ENCODE measurements at regions not wholly inside any gene's neighbourhood (a gene's known extent, or its start where the extent isn't known, plus 50 kb on each side); places are given as distances from the start of the nearest gene placed in this dataset.
"Not testable (repeated sequence)": the region's sequence is repeated elsewhere in the genome, so short reads cannot be mapped to it uniquely, and the experiment has no call there.

DNA sequence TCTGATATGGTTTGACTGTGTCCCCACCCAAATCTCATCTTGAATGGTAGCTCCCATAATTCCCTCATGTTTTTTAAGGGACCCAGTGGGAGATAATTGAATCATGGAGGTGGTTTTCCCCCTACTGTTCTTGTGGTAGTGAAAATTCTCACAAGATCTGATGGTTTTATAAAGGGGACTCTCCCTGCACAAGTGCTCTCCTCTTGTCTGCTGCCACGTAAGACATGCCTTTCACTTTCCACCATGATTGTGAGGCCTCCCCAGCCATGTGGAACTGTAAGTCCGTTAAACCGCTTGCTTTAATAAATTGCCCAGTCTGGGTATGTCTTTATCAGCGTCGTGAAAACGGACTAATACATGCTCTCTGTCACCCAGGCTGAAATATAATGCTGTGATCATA lies 200.9 kb upstream of the SLIT2 start:
- no peak for DNase-seq (ENCODE audit: low read depth in 2 of 2)

DNA sequence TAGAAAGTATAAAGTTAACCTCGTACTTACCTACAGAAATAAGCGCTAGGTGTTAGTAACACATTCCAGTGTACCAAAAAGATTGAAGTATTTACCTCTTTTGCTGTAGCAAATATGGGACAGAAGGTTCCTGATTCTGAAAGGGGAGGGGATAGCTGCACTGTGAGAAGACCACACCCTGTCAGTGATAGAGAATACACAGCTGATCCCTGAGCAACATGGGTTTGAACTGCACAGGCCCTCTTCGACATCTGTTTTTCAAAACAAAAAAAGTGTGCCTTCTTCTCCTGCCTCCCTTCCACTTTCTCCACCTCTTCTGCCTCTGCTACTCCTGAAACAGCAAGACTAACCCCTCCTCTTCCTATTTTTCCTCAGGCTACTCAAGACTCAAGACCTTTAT lies 201.8 kb upstream of the SLIT2 start:
- DNase-seq (ENCODE audit: low read depth in 2 of 2): no peak

DNA sequence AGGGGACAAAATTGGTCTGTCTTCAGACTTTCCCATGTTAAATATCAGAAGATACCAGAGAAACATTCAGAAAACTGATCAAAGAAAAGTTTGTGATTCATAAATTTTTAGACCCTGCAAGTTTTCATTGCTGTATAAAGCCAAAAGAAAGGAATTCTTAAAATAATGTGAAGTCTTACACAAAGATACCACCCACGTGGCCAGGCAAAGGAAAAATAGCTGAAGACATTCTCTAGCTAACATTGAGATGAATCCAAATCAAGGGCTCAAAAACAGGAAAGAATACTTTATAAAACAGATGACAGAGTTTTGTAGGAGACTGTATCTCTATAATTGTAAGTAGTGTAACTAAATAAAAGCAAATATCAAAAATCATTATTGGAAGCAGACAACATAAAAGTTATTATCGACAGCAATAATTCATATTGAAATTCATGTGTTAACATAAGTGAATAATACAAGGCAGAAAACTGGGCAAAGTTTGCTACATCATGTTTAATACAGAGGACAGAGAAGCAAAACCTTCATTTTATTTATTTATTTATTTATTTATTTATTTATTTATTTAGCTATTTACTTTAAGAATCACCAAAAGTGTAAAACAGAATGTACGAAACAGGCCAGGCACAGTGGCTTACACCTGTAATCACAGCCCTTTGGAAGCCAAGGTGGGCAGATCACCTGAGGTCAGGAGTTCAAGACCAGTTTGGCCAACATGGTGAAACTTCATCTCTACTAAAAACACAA lies 204.6 kb upstream of the SLIT2 start:
- no peak for DNase-seq (ENCODE audit: low read depth in 2 of 2)

DNA sequence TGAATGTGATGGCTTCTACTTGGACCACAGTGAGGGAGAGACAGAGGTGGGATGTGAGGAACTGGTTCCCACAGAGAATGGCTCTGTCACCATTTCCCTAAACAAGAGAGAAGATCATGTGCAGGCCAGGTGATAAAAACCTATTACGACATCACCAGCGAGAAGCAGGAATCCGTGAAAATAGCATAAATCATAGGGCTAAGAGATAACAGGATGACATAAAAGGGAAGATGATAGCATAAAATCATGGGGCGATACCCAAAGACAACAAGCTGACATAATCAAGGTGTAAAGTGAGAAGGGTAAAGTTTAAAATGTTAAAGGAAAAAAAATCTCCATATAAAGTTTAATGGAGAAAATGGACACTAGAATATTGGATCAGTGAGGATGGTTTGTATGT lies 205.5 kb upstream of the SLIT2 start:
- DNase-seq (ENCODE audit: low read depth in 2 of 2): no peak

DNA sequence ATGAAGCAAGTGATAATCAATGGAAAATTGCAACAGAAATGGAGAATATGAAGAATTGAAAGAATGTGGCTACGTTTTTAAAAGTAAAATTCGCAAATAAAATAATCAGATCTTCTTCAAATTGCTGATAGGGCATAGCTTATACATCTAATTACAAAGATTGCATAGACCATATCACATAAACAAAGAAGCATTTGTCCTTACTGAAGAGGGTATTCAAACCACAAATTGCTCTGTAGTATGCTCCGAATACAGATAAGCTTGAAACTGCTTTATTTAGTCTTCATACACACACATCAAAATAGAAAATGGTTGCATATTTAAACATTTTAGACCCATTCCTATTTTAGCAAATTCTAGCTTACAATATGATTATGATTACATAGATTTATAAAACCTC lies 206.7 kb upstream of the SLIT2 start:
- no peak for DNase-seq (ENCODE audit: low read depth in 2 of 2)

DNA sequence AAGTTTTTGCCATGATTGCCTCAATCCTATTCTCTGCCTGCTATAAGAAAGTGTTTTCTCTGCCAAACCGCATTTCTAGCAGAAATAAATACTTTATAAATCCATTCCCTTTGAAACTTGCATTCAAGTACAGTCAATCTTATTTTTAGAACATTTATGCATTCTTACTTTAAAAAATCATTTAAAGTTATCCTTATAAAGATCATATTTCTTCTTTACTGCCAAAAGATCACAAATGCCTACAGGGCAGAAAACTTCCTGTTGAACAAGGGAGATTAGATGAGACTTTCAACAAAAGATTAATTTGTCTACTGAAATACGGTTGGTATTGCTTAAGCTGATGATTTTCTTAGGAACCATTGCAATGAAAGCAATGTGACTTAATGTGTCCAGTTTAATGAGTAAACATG lies 207.2 kb upstream of the SLIT2 start:
- DNase-seq (ENCODE audit: low read depth in 2 of 2): no peak

DNA sequence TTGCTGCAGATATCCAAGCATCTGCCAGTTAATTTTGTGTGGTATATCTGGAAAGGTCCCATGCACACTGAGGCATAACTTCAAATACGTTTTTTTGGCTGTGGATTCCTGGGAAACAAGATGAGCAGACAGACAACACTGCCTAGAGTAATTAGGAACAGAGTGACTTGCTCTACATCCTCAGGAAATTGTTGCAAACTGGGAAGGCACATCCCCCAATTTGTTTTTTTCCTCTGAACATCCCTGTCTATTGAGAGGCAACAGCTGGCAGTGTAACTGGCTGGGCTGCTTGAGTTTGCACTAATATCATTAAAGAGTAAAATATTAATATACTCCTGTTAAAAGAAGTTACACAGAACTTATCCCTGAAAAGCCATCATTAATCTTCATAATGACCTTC lies 207.7 kb upstream of the SLIT2 start:
- no peak for DNase-seq (ENCODE audit: low read depth in 2 of 2)

DNA sequence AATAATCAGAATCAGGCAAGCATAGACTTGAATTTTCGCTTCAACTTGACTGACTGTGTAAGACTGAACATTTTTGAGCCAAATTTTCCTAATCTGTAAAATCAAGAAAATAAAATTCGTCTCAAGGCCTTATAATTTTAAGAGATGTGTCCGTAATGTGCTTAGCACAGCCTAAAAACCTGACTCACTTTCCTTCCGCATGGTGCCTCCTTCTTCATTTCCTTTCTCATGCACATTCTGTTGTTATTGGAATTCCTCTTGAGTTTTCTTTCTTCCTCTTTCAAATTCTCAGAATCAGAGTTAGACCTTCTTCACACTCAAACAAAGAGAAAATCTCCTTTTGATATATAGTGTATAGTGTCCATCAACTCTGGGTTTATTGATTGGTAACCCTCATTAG lies 208.9 kb upstream of the SLIT2 start:
- DNase-seq (ENCODE audit: low read depth in 2 of 2): no peak

DNA sequence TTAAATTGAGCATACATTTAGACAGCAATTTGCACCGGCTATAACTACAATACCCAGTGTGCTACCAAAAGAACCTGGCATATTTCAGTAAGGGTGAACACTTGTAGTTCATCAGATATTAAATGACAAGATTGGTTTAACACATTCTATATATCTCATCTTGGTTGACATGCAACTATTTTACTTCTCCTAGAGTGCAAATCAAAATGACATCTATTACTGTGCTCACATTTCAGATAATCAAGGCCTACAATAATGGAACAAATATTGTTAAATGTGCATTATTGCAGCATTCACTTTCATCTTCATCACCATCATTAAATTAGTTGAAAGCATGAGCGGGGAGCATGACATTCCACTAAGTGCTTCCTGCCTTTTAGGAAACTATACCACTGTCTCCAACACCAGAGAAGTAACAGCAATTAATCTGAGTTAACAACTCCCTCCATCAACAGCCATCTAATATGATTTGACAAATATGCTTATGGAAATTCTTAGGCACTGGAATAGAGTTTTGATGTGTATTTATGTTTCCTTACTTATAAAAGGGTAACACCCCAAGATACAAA lies 209.8 kb upstream of the SLIT2 start:
- DNase-seq (ENCODE audit: low read depth in 2 of 2): no peak

DNA sequence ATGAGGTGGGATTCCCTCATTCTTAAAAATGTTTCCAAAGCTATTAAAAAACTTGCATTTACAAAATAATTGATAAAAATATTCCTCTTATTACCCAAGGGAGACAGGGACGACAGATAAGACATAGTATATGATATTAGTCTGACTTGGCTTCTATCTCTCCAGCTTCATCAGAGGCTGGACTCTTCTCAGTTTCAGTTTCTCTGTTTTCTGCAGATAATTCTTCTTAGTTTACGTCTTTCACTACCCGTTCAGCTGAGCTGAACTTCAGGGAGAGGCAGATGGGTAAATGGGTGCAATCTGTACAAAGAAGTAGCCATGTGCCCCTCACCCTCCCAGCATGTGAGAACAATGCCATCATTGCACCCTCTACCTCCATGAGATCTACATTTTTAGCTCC lies 214.0 kb upstream of the SLIT2 start:
- no peak for DNase-seq (ENCODE audit: low read depth in 2 of 2)

DNA sequence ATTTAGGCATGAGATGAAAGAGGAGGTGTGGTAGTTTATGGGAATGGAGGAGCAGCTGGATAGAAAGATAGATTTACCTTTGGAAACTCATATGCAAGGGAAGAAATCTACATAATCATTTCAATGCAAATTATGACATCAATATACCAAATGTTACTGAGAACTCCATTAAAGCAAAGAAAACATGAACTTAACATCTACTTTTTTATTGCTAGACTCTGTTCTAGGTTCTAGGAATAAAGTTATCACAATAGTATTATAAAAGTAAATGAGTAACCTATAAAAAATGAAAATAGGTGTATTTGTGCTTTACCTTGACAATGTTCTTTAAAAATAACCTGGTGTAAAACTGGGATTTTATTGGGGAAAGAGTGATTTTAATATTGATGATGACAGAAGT lies 221.6 kb upstream of the SLIT2 start:
- no peak for DNase-seq (ENCODE audit: low read depth in 2 of 2)

DNA sequence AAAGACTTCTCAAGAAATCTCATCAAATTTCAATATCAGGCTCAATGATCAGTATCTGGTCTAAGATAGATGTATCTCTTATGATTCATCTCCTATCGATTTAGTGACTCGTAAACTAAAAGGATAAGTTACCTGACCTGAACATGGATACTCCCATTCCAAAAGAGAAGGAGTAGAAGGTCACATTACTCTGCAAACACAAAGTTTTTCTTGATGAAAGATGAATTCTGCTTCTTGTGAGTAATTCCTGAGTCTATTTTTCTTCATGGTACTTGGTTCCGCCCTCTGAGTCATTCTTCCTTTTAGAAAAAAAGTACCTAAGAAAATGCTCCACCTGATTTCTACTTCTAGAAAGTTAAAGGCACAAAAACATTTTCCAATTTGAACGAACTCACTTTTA lies 223.1 kb upstream of the SLIT2 start:
- DNase-seq (ENCODE audit: low read depth in 2 of 2): no peak

DNA sequence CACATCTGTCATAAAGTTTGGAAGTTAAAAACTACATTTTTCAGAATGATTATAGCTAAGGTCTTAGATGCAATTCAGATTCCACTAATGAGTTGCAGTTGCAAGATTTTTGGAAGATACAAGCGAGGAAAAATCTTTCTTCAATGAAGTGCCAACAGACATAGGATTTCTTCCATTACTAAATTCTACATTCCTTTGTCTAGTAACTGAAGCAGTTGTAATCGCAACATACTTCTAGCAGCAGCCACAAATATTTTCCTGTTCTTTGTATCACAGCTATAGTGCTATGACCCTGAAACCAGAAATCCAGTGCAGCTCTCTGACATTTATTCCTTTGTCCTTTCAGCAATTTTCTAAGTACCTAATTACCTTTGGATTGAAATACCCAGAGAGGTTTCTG lies 225.2 kb upstream of the SLIT2 start:
- no peak for DNase-seq (ENCODE audit: low read depth in 2 of 2)

DNA sequence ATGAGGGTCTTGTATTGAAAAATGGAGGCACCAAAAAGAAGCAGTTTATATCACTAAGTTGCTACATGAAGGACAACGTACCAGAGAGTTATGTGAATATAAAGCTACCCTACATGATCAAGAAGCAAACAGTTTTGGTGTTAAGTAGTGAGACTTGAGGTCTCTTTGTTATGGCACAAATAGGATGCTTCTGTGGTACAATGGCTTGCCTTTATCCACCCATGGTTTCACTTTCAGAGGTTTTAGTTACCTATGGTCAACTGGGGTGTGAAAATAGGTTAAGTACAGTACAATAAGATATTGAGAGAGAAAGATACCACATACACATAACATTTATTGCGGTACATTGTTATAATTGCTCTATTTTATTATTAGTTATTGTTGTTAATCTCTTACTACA lies 229.2 kb upstream of the SLIT2 start:
- no peak for DNase-seq (ENCODE audit: low read depth in 2 of 2)

DNA sequence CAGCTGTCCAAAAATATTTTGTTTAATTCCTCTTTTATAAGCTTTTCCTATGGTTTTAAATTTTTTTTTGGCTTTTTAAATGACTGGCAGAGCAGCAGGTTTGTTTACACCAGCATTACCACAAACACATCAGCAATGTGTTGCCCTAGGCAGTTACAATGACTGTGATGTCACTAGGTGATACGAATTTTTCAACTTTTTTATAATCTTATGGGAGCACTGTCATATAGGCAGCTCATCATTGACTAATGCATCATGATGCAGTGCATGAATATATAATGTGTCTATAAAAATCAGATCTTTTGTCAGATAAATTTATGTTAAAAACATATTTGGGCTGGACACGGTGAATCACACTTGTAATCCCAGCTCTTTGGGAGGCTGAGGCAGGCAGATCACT lies 231.6 kb upstream of the SLIT2 start:
- DNase-seq (ENCODE audit: low read depth in 2 of 2): no peak

DNA sequence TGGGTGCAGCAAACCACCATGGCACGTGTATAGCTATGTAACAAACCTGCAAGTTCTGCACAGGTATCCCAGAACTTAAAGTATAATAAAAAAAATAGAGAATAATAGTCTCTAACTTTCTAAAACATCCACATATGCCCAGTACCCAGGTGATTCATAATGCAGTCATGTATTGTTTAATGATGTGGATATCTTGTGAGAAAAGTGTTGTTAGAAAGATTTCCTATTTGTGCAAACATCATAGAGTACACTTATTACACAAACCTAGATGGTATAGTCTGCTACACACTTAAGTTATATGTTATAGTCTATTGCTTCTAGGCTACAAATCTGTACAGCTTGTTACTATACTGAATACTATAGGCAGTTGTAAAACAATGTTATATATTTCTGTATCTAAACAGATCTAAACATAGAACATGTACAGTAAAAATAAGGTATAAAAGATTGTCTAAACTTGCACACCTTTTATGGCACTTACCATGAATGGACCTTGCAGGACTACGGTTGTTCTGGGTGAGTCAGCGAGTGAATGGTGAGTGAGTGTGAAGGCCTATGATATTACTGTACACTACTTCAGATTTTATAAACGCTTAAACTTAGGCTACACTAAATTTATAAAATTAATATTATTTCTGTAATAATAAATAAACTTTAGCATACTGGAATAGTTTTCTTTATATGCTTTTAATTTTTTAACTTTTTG lies 232.2 kb upstream of the SLIT2 start:
- no peak for DNase-seq (ENCODE audit: low read depth in 2 of 2)

DNA sequence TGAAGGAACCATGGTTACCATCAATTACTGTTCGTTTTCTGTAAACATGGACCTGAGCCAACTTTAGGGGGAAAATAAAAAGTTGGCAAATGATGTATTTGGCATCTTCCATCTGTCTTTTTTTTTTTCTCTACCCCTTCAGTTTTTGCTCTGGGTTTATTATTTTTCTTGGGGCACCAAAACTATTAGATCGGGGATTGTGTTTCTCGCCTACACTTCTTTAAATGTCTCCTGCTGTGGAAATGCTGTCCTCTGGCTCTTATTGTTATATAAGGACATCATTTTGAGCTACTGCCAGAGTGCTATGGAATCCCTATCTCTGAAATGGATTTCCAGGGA lies 234.0 kb upstream of the SLIT2 start:
- no peak for DNase-seq (ENCODE audit: low read depth in 2 of 2)

DNA sequence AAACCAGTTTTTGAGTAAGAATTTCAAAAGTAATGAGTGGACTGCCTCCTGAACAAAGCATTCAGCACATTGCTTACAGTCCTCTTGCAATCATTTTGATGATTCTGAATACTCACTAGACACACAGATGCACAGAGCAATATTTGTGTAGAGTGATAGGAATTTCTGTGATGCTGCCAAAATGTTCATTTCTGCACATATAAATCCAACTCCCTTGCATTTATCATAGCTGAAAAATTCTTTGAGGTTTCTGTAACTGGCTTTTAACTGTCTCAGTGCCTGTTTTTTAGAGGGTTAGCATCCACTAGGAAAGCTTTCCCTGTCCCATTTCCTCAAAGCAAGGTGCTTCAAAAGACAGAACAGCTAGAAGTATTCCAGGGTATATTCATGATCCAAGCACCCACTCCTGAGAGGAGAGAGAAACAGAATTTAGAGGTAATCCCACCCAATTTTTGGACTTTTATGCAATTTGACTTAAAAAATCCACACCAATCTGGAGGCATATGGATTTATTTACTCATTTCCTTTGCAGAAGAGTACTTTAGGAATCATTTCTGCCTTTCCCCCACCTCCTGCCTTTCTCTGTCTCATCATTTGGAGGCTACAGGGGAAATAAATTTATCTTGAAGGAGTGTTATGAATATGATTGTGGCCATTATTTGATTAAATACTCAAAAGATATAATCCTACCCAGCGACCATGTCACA lies 234.5 kb upstream of the SLIT2 start:
- no peak for DNase-seq (ENCODE audit: low read depth in 2 of 2)

DNA sequence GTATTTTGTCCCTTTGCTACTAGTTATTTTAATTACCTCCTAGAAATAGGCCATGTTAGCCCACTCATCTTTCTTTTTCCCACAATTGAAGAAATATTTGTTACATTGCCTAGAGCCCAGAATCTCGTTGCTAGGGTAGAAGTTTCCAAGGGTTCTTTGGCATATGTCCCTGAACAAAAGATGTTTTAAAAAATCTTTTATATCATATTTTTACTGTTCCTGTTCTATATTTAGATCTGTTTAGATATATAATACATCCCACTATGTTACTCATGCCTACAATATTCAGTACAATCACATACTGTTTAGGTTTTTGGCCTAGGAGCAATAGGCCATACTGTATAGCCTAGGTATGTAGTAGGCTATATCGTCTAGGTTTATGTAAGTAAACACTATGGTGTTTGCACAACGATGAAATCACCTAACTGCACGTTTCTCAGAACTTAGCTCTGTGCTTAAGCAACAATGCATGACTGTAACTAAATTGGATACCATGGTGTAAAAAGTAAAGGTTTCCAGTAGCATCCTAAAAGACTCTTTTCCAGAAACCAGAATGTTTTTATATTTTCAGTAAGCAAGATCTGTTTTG lies 236.0 kb upstream of the SLIT2 start:
- no peak for DNase-seq (ENCODE audit: low read depth in 2 of 2)

DNA sequence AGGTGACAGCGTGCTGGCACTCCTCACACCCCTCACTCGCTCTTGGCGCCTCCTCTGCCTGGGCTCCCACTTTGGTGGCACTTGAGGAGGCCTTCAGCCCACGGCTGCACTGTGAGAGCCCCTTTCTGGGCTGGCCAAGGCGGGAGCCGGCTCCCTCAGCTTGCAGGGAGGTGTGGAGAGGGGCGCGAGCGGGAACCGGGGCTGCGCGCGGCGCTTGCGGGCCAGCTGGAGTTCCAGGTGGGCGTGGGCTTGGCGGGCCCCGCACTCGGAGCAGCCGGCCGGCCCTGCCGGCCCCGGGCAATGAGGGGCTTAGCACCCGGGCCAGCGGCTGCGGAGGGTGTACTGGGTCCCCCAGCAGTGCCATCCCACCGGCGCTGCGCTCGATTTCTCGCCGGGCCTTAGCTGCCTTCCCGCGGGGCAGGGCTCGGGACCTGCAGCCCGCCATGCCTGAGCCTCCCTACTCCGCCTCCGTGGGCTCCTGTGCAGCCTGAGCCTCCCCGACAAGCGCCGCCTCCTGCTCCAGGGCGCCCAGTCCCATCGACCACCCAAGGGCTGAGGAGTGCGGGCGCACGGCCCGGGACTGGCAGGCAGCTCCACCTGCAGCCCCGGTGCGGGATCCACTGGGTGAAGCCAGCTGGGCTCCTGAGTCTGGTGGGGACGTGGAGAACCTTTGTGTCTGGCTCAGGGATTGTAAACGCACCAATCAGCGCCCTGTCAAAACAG lies 247.7 kb upstream of the SLIT2 start:
- not testable (repeated sequence) for DNase-seq (ENCODE audit: low read depth in 2 of 2)

DNA sequence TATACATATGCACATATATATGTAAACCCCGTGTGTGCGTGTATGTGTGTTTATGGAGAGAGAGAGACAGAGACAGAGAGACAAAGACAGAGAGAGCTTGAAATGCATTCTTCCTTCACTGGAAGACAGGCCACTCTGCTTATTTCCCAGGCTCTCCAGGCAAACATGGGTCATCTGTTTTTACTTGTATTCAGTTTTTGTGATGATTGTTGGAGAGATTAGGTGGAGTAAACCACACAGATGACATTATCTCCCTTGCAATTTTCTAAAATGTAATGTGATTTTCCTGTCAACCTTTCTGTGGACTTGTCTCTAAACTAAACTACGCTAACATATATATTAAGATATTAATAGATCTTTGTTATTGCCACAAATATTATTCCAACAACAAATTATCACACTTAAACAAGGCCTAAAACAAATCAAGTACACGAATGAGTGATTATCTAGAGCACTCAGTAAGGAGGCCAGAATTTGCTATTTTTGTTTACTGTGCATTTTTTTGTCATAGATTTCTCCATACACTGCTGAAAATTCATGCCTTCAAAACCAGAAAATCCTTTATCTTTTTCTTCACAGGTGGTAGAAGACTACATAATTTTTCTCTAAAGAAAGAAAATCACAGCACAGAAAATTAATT lies 251.8 kb upstream of the SLIT2 start:
- DNase-seq (ENCODE audit: low read depth in 2 of 2): no peak

Measured in stimulated activated CD4-positive, alpha-beta T cell treated with anti-CD3 and anti-CD28 coated beads, Interleukin-12 subunit alpha, Interleukin-12 subunit beta, amount 100 ng/mL, for 24 hours (primary cell).